ENCODE measurements at regions not wholly inside any gene's neighbourhood (a gene's known extent, or its start where the extent isn't known, plus 50 kb on each side); places are given as distances from the start of the nearest gene placed in this dataset.

DNA sequence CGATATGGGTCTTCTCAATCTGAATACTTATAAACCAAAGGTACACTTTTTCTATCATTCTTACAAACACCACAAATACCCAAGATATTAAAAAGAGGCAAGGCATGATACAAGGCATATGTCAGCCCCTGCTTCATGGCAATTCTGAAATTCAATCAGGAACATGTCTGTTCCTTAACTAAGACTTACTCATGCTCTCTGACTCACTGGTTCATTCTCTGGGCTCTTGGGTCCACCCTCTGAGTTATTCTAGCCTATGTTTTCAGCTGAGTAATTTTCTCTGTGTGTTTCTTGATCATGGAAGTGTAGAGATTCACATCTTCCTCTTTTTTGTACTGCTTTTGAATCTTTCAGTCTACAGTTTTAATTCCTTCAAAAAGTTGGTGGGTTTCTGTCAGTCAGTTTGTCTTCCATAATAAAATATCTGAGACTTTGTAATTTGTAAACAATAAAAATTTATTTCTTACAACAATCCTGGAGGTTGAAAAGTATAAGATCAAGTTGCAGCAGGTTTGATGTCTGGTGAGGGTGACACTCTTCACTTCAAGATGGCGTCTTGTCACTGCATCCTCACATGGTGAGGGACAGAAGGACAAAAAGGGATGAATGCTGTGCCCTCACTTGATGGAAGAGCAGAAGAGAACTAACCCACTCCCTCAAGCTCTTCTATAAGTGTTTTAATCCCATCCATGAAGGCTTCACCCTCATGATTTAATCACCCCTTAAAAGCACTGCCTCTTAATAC is 211.7 kb downstream of the FAM76B start:
- no peak for DNase-seq

GRCh38 chr11:95576146-95576845 is 213.3 kb downstream of the FAM76B start:
- no peak for DNase-seq

GRCh38 chr11:95575517-95575916 is 214.1 kb downstream of the FAM76B start:
- no peak for DNase-seq

DNA sequence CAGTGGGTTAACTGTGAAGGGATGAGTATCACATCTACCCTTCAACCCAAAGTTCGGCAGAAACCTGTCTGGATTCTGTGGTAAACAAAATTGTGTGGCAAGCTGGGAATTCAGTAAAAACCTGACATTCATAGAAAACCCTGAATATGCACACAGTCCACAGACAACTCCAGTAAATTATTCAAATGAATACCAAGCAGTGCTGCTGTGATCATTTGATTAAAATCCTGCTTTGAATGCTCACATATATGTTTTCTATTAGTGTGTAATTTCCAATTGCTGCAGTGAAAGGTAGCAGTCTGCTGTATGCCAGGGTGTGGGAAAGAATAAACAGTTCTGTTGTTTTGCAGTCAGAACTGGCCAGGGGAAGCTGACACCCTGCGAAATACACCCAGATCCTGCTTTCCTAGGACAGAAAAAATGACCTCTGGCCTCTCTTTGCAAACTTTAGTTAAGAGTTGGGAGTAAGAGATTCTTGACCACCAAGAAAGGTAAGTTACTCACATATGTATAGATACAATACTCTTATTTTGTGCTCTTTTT is 217.8 kb downstream of the FAM76B start:
- DNase-seq = no peak

- no peak for DNase-seq
Observed at GRCh38 chr11:95570845-95571244, 218.7 kb downstream of the FAM76B start.

DNA sequence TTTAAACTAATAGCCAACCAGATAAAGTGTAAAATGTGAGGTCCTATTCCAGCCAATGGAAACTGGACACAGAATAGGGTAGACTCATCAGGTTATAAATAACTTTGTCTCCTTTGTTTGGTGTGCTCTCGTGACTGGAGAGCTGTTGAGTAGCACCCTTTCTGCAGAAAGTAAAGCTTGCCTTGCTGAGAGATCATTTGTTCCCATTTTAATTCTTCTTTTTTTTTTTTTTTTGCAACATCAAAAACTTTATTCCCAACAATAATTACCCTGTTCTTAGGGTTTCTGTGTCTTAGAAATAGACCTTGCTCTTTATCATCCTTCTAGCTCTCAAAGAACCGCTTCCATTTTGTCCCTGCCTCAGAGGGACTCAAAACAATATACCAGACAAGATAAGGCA is 220.4 kb downstream of the FAM76B start:
- DNase-seq = no peak

DNA sequence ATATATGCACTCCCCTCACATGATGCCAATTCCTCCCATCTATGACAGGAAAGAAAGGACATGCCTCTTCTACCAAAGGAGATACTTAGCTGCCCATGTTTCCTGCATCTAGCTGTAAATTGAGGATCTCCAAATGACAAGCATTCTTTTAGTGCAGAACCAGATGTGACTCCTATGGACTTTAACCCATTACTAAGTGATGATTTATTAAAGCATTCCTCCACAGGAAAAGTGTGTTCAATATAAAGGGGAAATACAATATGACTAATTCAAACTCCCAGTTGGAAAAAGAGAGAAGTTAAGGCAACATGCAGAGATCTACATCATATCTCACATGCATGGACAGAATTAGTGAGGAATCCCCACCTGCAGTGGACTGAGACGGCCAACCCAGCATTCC is 221.3 kb downstream of the FAM76B start:
- DNase-seq = no peak

DNA sequence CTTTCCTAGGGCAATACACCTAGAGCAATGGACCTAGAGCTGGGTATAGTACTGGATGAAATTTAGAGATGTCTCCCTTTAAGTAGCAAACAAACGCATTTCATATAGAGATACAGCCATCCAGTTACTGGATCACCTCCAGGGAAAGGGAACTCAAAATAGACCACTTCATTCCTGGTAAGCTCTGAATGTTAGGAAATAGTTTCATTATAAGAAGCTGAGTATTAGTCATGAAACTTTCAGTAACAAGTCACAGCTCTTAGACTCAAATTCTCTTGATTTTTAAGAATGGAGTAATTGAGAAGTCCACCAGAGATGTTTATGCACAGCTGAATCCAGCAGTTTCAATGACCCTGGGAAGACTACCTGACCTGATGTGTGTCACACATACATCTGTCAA is 221.9 kb downstream of the FAM76B start:
- DNase-seq = no peak

GRCh38 chr11:95566211-95566610 is 223.4 kb downstream of the FAM76B start:
- no peak for DNase-seq

DNA sequence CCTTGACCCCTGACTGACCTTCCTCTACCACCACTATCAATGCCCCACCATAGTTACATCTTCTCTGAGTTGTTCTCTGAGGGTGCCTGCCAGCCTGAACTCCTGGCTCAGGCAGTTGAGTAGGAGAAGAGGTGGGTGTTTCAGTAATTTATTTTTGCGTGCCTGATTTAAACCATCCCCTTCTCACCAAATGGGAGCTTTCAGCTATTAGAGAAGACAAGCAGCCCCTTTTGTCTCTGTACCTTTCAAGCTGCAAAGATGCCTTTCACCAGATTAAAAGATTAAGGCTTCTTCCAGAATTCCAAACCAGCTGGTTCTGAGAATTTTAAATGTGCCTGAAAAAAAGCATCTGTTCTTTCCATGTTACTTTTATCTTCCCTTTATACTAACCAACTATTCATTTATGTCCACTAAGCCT is 223.8 kb downstream of the FAM76B start:
- DNase-seq = no peak

- no peak for DNase-seq
Observed at GRCh38 chr11:95563859-95564258, 225.7 kb downstream of the FAM76B start.

GRCh38 chr11:95563173-95563572 is 226.4 kb downstream of the FAM76B start:
- no peak for DNase-seq

DNA sequence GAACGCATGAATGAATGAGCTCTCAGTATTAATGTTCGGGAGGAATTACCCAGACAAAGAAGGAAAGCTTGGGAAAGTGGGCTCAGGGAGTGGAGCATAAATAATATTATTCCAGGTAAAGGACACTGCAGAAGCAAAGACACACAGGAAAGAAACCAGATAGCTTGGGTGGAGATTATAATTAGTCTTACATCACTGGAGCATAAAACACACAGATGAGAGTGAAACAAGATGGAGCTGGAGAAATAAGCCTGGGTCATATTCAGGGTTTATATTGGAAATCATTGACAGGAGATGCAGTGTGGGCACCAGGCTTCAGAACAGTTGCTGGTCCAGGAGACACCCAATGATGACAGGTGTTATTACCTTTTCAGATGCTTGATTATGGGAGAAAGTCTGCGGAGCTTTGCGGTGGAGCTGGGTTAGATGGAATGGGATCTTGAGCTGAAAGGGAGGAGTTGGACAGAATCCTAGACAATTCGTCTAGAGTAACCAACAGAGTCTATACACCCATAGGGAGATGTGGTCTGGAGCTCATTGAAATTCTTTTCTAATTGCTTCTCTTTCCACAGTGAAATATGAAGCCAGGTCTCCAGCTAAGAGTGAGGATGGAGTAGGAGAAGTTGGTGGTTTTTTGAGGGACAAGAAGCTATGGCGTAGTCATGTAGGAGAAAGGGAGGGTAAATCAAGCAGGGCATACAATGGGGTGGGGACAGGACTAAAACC is 227.2 kb downstream of the FAM76B start:
- no peak for DNase-seq

- no peak for DNase-seq
Observed at GRCh38 chr11:95559899-95560298, 229.7 kb downstream of the FAM76B start.

DNA sequence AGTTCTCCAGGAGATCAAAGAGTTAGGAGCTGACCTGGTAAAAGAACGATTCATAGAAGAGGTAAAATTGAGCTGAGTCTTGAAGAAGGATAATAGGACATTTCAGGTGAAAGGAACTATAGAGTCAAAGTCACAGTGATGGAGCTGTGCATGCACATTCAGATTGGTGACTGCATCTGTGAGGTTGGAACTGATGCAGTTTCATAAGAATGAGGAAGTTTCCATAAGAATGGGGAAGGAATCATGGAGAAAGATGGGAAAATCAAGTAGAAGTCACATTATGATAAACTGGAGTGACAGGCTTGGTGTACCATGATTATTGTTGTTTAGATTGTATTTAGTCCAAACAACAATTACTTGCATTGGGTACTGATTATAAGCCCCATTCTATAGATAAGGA is 232.2 kb downstream of the FAM76B start:
- DNase-seq = no peak

DNA sequence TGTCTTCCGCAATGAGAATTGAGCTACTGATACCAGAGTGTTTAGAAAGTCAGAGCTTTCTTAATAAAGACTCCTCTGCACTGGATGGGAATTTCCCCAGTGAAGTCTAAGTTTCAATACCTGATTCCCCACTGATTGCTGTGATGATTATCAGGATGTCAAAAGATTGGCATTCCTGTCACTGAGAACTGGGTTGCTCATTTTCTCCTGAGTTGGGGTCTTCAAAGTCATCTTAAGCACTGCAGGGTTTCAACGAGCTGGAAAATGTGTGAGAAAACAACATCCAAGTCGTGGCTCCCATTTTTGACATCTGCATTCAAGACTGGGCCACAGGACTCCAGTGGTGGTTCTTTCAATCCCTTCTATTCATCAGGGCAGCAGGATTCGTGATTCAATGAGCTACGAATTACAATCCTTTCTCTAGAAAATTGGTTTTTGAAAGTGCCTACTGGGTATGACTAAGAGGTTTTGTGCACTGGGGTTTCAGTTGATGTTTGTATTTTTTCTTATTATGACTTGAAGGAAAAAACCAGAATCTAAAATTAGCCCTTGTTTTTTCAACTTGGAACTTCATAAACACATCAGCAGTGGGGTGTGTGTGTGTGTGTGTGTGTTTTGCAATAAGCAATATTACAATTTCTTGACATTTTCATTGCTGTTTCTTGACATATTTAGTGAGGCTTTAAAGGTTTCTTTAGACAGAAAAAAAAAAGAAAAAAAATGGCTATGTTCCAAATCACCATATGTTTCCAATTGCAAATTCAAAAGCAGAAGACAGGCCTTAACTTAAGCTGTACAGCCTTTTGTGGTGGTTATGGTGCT is 233.0 kb downstream of the FAM76B start:
- peak; percentile 87 for DNase-seq

DNA sequence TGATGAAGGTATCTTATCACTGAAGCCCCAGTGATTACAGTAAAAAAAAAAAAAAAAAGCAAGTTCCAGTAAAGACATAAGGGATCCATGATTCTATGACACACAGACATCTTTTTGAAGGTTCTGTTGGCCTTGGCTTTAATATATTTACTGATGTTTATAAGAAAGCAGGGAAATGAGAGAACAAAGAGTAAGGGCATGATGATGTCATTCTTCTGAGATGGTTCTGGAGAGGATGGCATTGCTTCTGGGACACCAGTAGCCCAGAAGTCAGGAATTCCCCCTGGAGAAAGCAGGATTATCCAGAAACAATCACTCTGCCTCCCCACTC is 233.6 kb downstream of the FAM76B start:
- no peak for DNase-seq

DNA sequence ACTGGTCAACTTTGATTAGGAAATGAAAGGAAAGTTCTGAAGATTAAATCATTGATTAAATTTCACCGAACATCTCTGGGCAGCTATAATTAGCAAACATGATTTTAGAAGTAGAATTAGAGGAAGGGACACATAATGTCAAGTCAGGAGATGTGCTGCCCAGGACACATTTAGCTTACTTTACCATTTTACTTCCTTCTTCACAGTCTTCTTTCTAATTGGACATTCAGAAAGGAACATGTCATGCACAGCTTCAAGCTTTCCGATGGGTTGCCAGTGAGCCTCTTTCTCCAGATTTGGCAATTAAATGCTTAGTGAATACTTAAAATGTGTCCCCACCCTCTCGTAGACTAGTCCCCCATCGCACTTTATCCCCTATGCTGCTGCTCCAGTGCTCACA is 234.7 kb downstream of the FAM76B start:
- DNase-seq = no peak

DNA sequence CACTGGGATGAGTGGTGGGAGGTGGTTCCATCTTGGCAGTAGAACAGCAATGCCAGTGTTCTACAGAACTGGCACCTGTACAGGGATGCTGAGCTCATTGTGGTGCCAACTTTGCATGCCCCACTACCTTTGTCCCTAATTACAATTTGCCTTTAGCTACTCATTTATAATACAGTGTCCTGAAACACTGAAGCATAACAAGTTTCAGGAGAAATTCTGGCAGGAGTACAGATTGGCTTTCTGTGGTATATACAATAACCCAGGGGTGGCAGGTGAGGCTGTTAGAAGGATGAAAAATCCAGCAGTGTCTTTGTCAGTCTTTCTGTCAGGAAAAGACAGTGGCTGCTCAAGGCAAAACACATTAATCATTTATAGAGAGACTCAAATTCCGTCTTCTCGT is 240.3 kb downstream of the FAM76B start:
- DNase-seq = no peak

- no peak for DNase-seq
Observed at GRCh38 chr11:95548416-95548815, 241.2 kb downstream of the FAM76B start.

DNA sequence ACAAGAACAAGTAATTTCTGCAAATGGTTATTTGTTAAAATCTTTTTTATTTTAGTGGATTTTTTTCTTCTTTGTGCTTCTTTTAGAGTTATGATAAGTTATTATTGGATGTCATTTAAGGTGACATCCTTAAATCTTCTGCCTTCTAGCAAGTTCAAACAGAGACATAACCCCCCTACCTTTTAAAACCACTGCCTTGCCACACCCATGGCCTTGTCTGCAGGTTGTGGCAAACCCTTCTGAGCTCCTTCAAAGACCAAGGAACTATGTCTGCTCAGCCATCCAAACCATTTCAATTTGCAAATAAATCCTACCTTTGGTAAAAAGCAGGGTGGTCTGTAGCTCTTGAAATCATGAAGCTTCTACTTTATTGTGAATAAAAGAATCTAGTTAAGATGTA is 241.6 kb downstream of the FAM76B start:
- no peak for DNase-seq

- no peak for DNase-seq
Observed at GRCh38 chr11:95547186-95547585, 242.4 kb downstream of the FAM76B start.
